ENCODE measurements at regions not wholly inside any gene's neighbourhood (a gene's known extent, or its start where the extent isn't known, plus 50 kb on each side); places are given as distances from the start of the nearest gene placed in this dataset.
"Not testable (repeated sequence)": the region's sequence is repeated elsewhere in the genome, so short reads cannot be mapped to it uniquely, and the experiment has no call there.

GRCh38 chr6:96276305-96276704, 245.3 kb upstream of the UFL1 start:
- no peak for DNase-seq

- no peak for DNase-seq
Observed at GRCh38 chr6:96276856-96277255, 244.8 kb upstream of the UFL1 start.

GRCh38 chr6:96279084-96279483, 242.5 kb upstream of the UFL1 start:
- DNase-seq = no peak

GRCh38 chr6:96286503-96286902, 235.1 kb upstream of the UFL1 start:
- no peak for DNase-seq

- DNase-seq = no peak
Observed at GRCh38 chr6:96299525-96299924, 222.1 kb upstream of the UFL1 start.

- DNase-seq = no peak
Observed at GRCh38 chr6:96301023-96301422, 220.6 kb upstream of the UFL1 start.

- no peak for DNase-seq
Observed at GRCh38 chr6:96301781-96302180, 219.8 kb upstream of the UFL1 start.

- no peak for DNase-seq
Observed at GRCh38 chr6:96302991-96303390, 218.6 kb upstream of the UFL1 start.

- DNase-seq = no peak
Observed at GRCh38 chr6:96304997-96305396, 216.6 kb upstream of the UFL1 start.

GRCh38 chr6:96330884-96331283, 190.7 kb upstream of the UFL1 start:
- DNase-seq = no peak

GRCh38 chr6:96340164-96340563, 181.4 kb upstream of the UFL1 start:
- no peak for DNase-seq

- DNase-seq = no peak
Observed at GRCh38 chr6:96345501-96345900, 176.1 kb upstream of the UFL1 start.

GRCh38 chr6:96381246-96381645, 140.4 kb upstream of the UFL1 start:
- DNase-seq = no peak

GRCh38 chr6:96391776-96392360, 129.7 kb upstream of the UFL1 start:
- DNase-seq = peak; percentile 34

- DNase-seq = no peak
Observed at GRCh38 chr6:96394727-96395126, 126.9 kb upstream of the UFL1 start.

GRCh38 chr6:96410467-96410866, 111.1 kb upstream of the UFL1 start:
- DNase-seq = no peak

- DNase-seq = no peak
Observed at GRCh38 chr6:96420294-96420693, 101.3 kb upstream of the UFL1 start.

GRCh38 chr6:96433950-96434349, 87.7 kb upstream of the UFL1 start:
- no peak for DNase-seq

GRCh38 chr6:96436398-96436797, 85.2 kb upstream of the UFL1 start:
- DNase-seq = no peak

GRCh38 chr6:96437228-96437627, 84.4 kb upstream of the UFL1 start:
- DNase-seq = not testable (repeated sequence)

GRCh38 chr6:96450082-96450769, 71.4 kb upstream of the UFL1 start:
- DNase-seq = no peak

- no peak for DNase-seq
Observed at GRCh38 chr6:96450770-96451130, 70.9 kb upstream of the UFL1 start.

GRCh38 chr6:96458771-96459170, 62.8 kb upstream of the UFL1 start:
- DNase-seq = no peak

- no peak for DNase-seq
Observed at GRCh38 chr6:96460052-96460700, 61.4 kb upstream of the UFL1 start.

Measured in DMS 273 treated with DMSO at 0.1 percent for 48 hours (cell line).